Prostate gland (tissue), 2 donors: ENCODE measurements at regions not wholly inside any gene's neighbourhood (a gene's known extent, or its start where the extent isn't known, plus 50 kb on each side); places are given as distances from the start of the nearest gene placed in this dataset.

Experiments
- DNase-seq: peaks from one replicate; pipeline ENCODE4 v3.0.0-alpha.2; 2019; ENCODE audit warnings: low spot score
- H3K27ac ChIP-seq, 2 donors: fragments of 200-600 bp; sonication (generic); 2 replicates each; pipeline ENCODE4 v1.5.1; 2017 to 2019
- H3K27me3 ChIP-seq: fragments of 200-600 bp; sonication (generic); replicated peaks from 2 replicates; pipeline ENCODE4 v1.5.1; 2019; ENCODE audit not compliant: insufficient read depth
- H3K36me3 ChIP-seq, 2 donors: fragments of 200-600 bp; sonication (generic); 1 replicate in 1 of 2; 2 replicates in 1 of 2; pipeline versions ENCODE4 v1.5.1 to v1.8.1; 2017 to 2019
- H3K4me1 ChIP-seq: fragments of 200-600 bp; sonication (generic); replicated peaks from 2 replicates; pipeline ENCODE4 v1.5.1; 2019
- H3K4me3 ChIP-seq, 2 donors: fragments of 200-600 bp; sonication (generic); 2 replicates each; pipeline ENCODE4 v1.5.1; 2017 to 2019
- H3K9me3 ChIP-seq: fragments of 200-600 bp; sonication (generic); 2 replicates; pipeline ENCODE4 v1.5.1; 2017
- POLR2A ChIP-seq: fragments of 450-650 bp; IDR thresholded peaks from one replicate; pipeline ENCODE4 v1.6.1; 2016; ENCODE audit warnings: antibody characterized with exemption, mild to moderate bottlenecking
- POLR2AphosphoS5 ChIP-seq: sonication (generic); formaldehyde crosslinking; IDR thresholded peaks from one replicate; pipeline ENCODE4 v1.6.1; 2017; ENCODE audit warnings: antibody characterized with exemption
- WGBS: methylation state at CpG from one replicate; pipeline ENCODE4 v1.1.5; 2018; 5-methylcytosine and 5-hydroxymethylcytosine counted together
- intact Hi-C: fragments of 100-400 bp; cut with DNase I; formaldehyde crosslinking; loops from one replicate; pipeline ENCODE4 v1.14.2; 2022
- TF ChIP-seq, protein P1 (sequence below), 4 experiments: fragments of 200-600 bp in 2 of 4; fragments of 450-650 bp in 2 of 4; sonication (generic) in 2 of 4; IDR thresholded peaks; 1 replicate in 3 of 4; 2 replicates in 1 of 4; pipeline ENCODE4 v1.5.1; 2016 to 2019; ENCODE audit warnings: antibody characterized with exemption in 4 of 4, mild to moderate bottlenecking in 2 of 4, moderate library complexity in 2 of 4

DNA sequence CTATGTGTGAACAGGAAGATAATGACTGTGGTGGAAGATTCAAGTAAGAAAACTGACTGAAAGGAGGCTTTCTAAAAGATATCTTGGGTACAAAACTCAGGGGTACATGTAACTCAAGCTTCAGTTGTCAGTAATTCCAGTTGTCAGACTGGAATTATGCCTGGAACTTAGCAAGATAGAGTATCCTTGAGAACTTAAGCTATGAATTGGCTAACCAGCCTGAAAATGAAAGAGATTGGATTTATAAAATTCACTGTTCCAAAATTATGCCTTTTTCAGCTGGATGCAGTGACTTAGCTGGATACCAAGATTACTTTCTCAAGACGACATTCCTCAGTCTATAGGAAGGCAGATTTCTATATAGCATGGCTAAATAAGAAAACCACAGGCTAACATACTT lies 221.9 kb upstream of the ZBTB20 start:
- Histone ChIP-seq H3K36me3 (no peaks in the 10 kb centered on the region), H3K4me3 (no peak overlapping the region), H3K27me3 (no peaks in the 10 kb centered on the region), H3K9me3 (no peaks in the 10 kb centered on the region), H3K27ac (no peak overlapping the region), H3K4me1 (no peaks in the 10 kb centered on the region)
- TF ChIP-seq, protein P1, sequence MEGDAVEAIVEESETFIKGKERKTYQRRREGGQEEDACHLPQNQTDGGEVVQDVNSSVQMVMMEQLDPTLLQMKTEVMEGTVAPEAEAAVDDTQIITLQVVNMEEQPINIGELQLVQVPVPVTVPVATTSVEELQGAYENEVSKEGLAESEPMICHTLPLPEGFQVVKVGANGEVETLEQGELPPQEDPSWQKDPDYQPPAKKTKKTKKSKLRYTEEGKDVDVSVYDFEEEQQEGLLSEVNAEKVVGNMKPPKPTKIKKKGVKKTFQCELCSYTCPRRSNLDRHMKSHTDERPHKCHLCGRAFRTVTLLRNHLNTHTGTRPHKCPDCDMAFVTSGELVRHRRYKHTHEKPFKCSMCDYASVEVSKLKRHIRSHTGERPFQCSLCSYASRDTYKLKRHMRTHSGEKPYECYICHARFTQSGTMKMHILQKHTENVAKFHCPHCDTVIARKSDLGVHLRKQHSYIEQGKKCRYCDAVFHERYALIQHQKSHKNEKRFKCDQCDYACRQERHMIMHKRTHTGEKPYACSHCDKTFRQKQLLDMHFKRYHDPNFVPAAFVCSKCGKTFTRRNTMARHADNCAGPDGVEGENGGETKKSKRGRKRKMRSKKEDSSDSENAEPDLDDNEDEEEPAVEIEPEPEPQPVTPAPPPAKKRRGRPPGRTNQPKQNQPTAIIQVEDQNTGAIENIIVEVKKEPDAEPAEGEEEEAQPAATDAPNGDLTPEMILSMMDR (IDR thresholded peaks at IDR 0.05), result no peak
- no peak for TF ChIP-seq POLR2AphosphoS5
- no peak for TF ChIP-seq POLR2A
- no peak for DNase-seq
- WGBS, result 79% methylated on average over 1 of the region's 1 CpG
- intact Hi-C loops, result no loop called here

DNA sequence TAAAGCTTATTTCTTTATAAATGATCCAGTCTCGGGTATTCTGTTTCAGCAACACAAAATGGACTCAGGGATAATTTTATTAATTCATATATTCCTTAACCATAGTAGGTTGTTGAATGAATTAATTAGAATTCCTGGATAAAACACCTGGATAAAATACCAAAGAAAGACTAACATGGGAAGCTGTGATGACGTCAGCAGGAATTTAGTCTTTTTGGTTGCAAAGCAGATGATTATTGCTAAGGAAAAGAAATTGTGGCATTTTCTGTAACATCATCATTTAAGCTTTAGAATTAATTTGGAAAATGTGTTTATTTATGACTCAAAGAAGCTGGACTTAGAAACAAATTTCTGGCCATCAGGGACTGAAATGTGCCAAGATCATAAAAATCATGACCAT lies 228.3 kb upstream of the ZBTB20 start:
- no peaks in the 10 kb centered on the region for H3K36me3 ChIP-seq
- H3K27ac ChIP-seq, result no peak overlapping the region
- no peak for DNase-seq
- WGBS, result 91% methylated on average over 2 of the region's 2 CpGs
- TF ChIP-seq POLR2A, result no peak
- TF ChIP-seq POLR2AphosphoS5, result no peak
- TF ChIP-seq, protein P1 (IDR thresholded peaks at IDR 0.05), result no peak
- H3K27me3 ChIP-seq, result no peaks in the 10 kb centered on the region
- intact Hi-C loops, result no loop called here
- no peaks in the 10 kb centered on the region for H3K9me3 ChIP-seq
- H3K4me1 ChIP-seq, result no peaks in the 10 kb centered on the region
- no peak overlapping the region for H3K4me3 ChIP-seq

DNA sequence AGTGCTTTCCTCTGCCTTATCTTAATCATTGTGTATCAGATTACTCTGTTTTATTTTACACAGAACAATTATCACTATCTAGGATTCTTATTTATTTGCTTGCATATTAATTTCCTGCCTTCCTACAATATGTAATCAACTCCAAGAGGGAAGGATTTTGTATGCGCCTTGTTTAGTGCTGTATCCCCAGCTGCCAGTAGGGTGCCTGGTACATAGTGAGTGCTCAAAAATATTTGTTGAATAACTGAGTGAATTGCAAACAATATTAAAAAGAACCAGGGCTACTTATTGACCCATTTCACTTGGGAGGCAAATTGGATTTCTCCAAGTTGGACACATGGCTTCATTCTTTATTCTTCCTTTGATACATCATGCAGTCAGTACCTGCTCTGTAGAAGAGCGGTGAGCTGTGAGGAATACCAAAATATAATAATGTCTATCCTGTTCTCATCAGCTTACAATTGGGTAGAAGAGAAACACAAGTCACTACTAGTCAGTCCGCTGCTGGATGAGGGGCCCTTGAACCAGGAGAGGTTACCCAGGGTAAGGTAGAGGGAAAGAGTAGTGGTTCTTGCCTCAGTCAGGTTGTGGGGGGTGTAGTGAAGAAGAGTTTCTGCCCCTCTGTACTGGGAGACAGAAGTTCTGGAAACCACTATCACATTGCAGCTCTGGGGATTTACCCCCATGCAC lies 233.9 kb upstream of the ZBTB20 start:
- no peaks in the 10 kb centered on the region for H3K4me1 ChIP-seq
- 85% methylated on average over 3 of the region's 3 CpGs for WGBS
- no peaks in the 10 kb centered on the region for H3K27me3 ChIP-seq
- DNase-seq, result no peak
- no peaks in the 10 kb centered on the region for H3K9me3 ChIP-seq
- H3K36me3 ChIP-seq, result no peaks in the 10 kb centered on the region
- TF ChIP-seq POLR2A, result no peak
- TF ChIP-seq, protein P1 (IDR thresholded peaks at IDR 0.05), result no peak
- no peak for TF ChIP-seq POLR2AphosphoS5
- intact Hi-C loops, result no loop called here
- H3K27ac ChIP-seq, result no peak overlapping the region
- no peak overlapping the region for H3K4me3 ChIP-seq

DNA sequence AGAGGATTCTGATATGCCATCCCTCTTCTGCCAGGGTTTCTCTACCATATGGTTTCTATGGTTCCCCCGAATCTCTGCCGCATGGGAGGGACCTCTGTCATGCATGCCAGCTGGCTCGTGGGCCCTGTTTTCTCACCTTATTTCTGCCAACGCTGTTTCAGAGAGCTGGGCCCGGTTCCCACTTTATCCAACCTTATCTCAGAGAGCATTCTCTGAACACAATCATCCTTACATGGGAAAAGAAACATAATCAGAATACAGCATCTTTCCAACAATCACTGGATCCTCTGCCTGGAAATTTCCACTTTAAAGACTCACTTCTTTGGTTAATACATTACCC lies 234.5 kb upstream of the ZBTB20 start:
- H3K4me3 ChIP-seq, result no peak overlapping the region
- H3K27ac ChIP-seq, result no peak overlapping the region
- intact Hi-C loops, result no loop called here
- H3K36me3 ChIP-seq, result no peaks in the 10 kb centered on the region
- TF ChIP-seq POLR2AphosphoS5 (no peak), POLR2A (no peak)
- TF ChIP-seq, protein P1 (IDR thresholded peaks at IDR 0.05), result no peak
- DNase-seq, result no peak
- no peaks in the 10 kb centered on the region for H3K4me1 ChIP-seq
- no peaks in the 10 kb centered on the region for H3K27me3 ChIP-seq
- WGBS, result 48% methylated on average over 5 of the region's 5 CpGs
- no peaks in the 10 kb centered on the region for H3K9me3 ChIP-seq

DNA sequence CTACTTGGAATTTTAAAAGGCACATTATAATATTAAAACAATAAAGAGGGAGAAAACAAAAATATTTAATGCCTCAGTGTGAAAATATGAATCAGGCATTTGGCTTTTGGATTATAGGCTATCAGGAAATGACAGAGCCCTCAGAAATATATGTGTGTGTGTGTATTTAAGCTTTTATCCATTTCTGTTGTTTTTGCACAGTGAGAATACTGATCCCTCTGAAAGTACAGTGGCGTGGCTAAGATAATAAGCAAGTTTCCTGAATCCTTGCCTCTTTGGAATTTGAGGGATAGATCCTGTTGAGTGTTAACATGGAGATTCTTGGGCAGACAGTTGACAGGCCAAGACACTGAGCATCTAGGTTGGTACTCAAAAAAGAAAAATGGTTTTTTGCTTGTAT lies 234.8 kb upstream of the ZBTB20 start:
- H3K27ac ChIP-seq, result no peak overlapping the region
- H3K9me3 ChIP-seq, result no peaks in the 10 kb centered on the region
- no peak overlapping the region for H3K4me3 ChIP-seq
- intact Hi-C loops, result no loop called here
- TF ChIP-seq, protein P1 (IDR thresholded peaks at IDR 0.05), result no peak
- TF ChIP-seq POLR2AphosphoS5, result no peak
- no peak for TF ChIP-seq POLR2A
- H3K36me3 ChIP-seq, result no peaks in the 10 kb centered on the region
- no peaks in the 10 kb centered on the region for H3K27me3 ChIP-seq
- 67% methylated on average over 1 of the region's 1 CpG for WGBS
- no peaks in the 10 kb centered on the region for H3K4me1 ChIP-seq
- DNase-seq, result no peak
